ENCODE measurements at regions not wholly inside any gene's neighbourhood (a gene's known extent, or its start where the extent isn't known, plus 50 kb on each side); places are given as distances from the start of the nearest gene placed in this dataset.

- no peak for DNase-seq (ENCODE audit: low read depth)
- H3K4me3 ChIP-seq (ENCODE audit: low read depth, low read length), result no peak overlapping the region
- no peak for TF ChIP-seq CTCF (conservative IDR thresholded peaks at IDR 0.05; ENCODE audit: low read depth, low read length)
Measured at GRCh38 chr2:145123606-145124005, 603.7 kb upstream of the ZEB2 start.

- TF ChIP-seq CTCF (conservative IDR thresholded peaks at IDR 0.05; ENCODE audit: low read depth, low read length), result no peak
- DNase-seq (ENCODE audit: low read depth), result no peak
- no peak overlapping the region for H3K4me3 ChIP-seq (ENCODE audit: low read depth, low read length)
Measured at GRCh38 chr2:145119225-145119624, 599.3 kb upstream of the ZEB2 start.

GRCh38 chr2:145116834-145117725 is 597.2 kb upstream of the ZEB2 start:
- no peak overlapping the region for H3K4me3 ChIP-seq (ENCODE audit: low read depth, low read length)
- DNase-seq (ENCODE audit: low read depth), result no peak
- no peak for TF ChIP-seq CTCF (conservative IDR thresholded peaks at IDR 0.05; ENCODE audit: low read depth, low read length)

GRCh38 chr2:145116056-145116455 is 596.1 kb upstream of the ZEB2 start:
- no peak for TF ChIP-seq CTCF (conservative IDR thresholded peaks at IDR 0.05; ENCODE audit: low read depth, low read length)
- no peak overlapping the region for H3K4me3 ChIP-seq (ENCODE audit: low read depth, low read length)
- DNase-seq (ENCODE audit: low read depth), result no peak

- no peak overlapping the region for H3K4me3 ChIP-seq (ENCODE audit: low read depth, low read length)
- TF ChIP-seq CTCF (conservative IDR thresholded peaks at IDR 0.05; ENCODE audit: low read depth, low read length), result no peak
- no peak for DNase-seq (ENCODE audit: low read depth)
Measured at GRCh38 chr2:145114726-145115125, 594.8 kb upstream of the ZEB2 start.

GRCh38 chr2:145112467-145112866 is 592.5 kb upstream of the ZEB2 start:
- H3K4me3 ChIP-seq (ENCODE audit: low read depth, low read length), result no peak overlapping the region
- no peak for DNase-seq (ENCODE audit: low read depth)
- TF ChIP-seq CTCF (conservative IDR thresholded peaks at IDR 0.05; ENCODE audit: low read depth, low read length), result no peak
